Hepatocyte (in vitro differentiated cells): ENCODE measurements at regions not wholly inside any gene's neighbourhood (a gene's known extent, or its start where the extent isn't known, plus 50 kb on each side); places are given as distances from the start of the nearest gene placed in this dataset.

ENCODE experiments used
- CTCF ChIP-seq: fragments of 200-600 bp; sonication (generic); IDR thresholded peaks from 2 replicates; pipeline ENCODE4 v1.5.1; 2016; ENCODE audit warnings: antibody characterized with exemption, mild to moderate bottlenecking; ENCODE audit not compliant: poor library complexity
- EZH2phosphoT487 ChIP-seq: fragments of 200-600 bp; sonication (generic); IDR thresholded peaks from one replicate; pipeline ENCODE4 v1.6.1; 2018; ENCODE audit warnings: antibody characterized with exemption, mild to moderate bottlenecking, low read depth, moderate library complexity; ENCODE audit not compliant: unreplicated experiment, severe bottlenecking

GRCh38 chrX:25941559-25942250, 196.4 kb upstream of the MAGEB18 start:
- TF ChIP-seq CTCF: no peak
- TF ChIP-seq EZH2phosphoT487: no peak
